Fibroblast of skin of left quadriceps (primary cell): ENCODE measurements at regions not wholly inside any gene's neighbourhood (a gene's known extent, or its start where the extent isn't known, plus 50 kb on each side); places are given as distances from the start of the nearest gene placed in this dataset.
"Not testable (repeated sequence)": the region's sequence is repeated elsewhere in the genome, so short reads cannot be mapped to it uniquely, and the experiment has no call there.

Source experiments
- DNase-seq, 2 experiments: peaks; one replicate each; pipeline ENCODE4 v3.0.0-alpha.2; 2013; ENCODE audit warnings: low read depth in 2 of 2

DNA sequence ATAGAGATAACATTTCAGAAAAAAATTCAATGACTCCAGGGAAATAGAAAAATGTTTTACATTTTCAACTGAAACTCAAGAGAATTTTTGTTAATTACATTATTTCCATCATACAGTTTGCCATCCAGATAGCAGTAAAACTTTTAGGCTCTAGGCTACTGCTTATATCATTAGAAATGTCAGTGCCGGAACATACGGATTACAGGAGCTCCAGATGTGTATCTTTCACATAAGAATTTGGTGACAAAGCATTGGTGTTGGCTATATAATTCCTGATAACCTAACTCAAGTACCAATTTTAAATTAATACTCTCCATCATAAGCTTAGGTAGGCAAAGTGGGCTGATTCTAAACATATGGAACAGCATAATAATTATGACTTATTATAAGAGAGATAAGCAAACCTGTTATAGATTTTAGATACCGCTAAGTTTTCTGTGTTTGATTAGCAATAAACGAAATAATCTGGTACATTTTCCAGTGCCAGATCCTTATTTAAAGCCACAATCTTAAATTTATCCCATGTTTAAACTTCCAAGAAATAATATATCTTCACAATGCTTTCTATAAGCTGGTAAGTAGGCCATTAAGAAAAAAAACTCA, 637.9 kb downstream of the NXPH1 start:
- DNase-seq: no peak

DNA sequence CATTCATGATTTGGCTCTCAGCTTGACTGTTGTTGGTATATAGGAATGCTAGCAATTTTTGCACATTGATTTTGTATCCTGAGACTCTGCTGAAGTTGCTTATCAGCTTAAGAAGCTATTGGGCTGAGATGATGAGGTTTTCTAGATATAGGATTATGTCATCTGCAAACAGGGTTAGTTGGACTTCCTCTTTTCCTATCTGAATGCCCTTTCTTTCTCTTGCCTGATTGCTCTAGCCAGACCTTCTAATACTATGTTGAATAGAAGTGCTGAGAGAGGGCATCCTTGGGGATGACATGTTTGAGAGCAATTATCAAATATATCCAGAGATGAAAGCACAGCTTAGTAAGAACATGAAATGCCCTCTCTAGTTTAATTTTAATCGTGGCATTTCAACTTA, 642.4 kb downstream of the NXPH1 start:
- not testable (repeated sequence) for DNase-seq

DNA sequence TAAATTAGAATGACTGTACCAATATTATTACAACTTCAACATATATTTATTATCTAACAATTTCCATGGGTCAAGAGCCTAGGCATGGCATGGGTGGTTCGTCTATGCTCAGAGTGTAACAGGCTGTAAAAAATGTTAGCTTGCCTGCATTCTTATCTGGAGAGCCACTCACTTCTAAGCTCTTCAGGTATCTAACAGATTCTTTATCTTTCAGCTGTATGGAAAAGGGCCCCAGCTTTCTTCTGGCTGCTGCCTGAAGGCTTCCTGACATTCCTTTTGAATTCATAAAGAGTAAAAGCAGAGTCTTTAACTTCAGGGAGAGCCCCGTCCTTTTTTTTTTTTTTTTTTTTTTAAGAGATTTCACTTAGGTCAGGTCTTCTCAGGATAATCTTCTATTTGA, 648.8 kb downstream of the NXPH1 start:
- no peak for DNase-seq

DNA sequence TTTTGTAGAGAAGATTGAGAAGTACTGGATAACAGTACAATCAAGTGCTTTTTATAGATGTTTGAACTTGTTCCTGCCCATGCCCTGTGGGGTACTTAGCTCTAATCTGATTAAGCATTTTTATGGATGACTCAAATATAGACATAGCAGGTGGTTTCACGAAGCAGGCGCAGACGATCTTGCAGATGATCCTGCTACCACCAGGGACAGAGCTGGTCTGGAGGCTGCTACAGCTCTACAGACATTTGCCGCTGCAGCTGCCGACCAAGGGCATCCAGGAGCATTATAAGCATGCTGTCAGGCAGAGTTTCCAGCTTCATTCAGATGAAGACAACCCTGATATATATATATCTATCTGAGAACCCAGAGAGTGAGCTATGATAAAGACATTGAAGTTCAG, 650.4 kb downstream of the NXPH1 start:
- DNase-seq: no peak

DNA sequence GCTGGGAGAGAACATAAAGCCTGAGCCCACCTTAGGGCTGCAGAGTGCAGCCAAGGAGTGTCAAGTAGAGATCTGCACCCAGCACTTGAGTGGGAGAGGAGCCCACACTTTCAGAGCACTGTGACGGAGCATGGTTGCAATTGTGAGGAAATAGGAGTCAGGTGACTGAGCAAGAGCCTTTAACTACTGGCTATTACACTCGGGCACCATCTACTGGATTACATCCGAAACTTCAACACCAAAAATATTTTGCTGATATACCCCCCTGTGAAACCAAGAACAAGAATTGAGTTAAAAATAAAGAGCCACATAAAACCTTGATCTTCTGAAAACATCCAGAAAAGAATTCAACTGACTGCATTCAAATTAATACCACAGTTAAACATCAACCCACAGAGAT, 657.9 kb downstream of the NXPH1 start:
- DNase-seq: no peak

DNA sequence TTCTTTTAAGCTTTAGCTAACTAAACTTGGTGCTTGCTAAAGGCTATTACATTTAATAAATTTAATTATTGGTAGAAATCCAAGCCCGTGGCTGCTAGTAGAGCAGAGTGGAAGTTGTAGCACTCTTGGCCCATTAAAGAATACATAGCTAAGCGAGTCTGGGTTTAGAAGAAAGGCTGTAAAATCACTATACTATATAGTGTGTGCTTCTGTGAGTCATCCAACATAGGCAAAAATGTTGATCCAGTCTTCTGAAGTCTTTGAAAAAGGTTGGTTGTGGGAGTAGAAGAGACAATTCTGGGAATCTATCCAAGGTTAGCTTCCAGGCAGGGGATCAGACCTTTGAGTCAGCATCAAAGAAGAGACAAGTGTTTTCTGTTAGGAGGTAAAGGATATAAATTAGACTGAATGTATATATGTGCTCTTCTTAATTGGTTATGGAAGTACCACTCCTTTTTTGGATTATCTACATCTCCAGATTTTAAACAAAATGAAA, 664.2 kb downstream of the NXPH1 start:
- DNase-seq: no peak

DNA sequence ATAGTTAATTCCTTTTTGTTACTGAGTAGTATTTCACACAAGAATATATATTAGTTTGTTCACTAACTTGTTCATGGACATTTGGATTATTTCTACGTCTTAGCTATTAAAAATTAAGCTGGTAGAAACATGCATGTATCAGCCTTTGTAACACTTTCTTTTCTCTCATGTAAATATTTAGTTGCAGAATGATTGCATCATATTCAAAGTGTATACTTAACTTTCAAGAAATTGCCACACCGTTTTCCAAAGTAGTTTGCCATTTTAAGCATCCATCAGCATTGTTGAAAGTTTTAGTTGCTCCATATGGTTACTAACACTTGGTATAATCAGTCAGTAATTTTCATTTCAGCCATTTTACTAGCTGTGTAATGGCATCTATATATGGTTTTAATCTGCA, 666.9 kb downstream of the NXPH1 start:
- no peak for DNase-seq

DNA sequence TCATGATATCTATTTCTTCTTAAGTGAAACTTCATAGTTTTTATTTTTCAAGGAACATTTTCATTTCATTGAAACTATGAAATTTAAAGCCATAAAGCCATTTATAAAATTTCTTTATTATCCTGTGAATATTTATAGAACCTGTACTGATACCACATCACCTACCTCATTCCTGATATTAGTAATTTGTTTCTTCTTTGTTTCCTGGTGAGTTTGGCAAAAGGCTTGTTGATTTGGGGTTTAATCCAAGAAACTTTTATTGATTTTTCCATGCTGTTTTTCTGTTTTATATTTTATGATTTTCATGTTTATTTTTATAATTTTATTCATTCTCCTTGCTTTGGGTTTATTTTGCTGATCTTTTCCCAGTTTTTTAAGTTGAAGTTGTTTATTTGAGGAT, 669.4 kb downstream of the NXPH1 start:
- no peak for DNase-seq

DNA sequence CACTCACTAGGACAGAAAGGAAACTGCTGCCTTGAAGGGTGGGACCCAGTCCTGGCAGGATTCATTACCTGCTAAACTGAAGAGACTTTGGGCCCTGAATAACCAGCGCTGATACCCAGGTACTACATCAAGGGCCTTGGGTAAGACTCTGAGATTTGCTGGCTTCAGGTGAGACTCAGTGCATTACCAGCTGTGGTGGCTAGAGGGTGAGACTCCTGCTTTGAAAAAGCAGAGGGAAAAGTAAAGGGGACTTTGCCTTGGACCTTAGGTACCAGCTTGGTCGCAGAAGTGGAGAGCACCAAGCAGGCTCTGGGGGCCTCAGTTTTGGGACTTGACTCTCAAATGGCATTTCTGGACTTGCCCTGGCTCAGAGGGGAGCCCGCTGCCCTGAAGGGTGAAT, 673.3 kb downstream of the NXPH1 start:
- DNase-seq: no peak

DNA sequence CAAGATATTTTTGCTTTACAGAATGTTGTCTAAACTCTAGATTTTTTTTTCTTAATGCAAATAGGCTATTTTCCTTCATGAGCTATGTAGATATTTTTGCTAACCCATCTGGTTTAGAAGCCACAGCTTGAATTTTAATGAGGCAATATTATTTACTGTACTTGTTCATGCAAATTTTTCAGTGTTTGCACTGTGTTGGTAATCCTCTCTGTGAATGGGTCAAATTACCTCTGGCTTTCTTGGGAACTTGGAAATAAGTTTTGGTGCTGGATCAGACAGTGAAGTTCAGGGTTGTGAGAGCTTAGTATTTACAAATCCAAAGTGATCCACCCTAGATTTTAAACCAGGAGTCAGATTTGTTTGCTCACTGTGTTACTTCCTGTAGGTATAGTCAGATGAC, 686.9 kb downstream of the NXPH1 start:
- no peak for DNase-seq

DNA sequence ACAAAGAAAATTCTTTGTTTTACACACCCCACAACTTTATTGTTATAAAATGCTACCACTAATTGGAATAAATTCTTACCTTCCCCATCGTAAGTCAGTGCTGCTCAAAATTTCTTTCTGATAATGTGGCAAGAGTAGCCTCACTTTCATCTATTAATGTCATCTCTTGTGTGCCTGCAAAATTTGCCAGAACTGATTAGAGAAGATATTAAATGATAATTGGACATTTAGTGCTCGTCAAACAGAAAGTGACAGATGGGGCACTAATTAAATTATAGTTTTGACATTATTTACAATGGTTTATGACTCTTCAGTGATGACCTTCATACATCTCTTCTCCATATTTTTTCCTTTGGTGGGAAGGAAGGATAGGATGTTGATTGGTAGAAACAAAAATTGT, 690.9 kb downstream of the NXPH1 start:
- DNase-seq: no peak

DNA sequence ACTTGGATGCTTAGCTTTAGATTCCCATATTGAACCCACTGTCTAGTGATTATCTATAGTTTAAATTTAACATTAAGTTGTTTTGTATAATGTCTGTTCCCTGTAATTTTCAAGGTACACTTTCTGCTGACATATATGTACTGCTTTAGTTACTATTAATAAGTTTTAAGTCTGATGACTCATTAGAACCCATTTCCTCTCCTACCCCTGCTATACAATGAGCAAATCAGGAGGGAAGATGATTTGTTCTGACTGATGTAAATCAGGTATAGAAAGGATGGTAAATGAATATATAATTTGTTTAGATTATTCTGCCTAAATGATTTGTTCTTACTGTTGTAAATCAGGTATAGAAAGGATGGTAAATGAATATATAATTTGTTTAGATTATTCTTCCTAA, 691.8 kb downstream of the NXPH1 start:
- no peak for DNase-seq

DNA sequence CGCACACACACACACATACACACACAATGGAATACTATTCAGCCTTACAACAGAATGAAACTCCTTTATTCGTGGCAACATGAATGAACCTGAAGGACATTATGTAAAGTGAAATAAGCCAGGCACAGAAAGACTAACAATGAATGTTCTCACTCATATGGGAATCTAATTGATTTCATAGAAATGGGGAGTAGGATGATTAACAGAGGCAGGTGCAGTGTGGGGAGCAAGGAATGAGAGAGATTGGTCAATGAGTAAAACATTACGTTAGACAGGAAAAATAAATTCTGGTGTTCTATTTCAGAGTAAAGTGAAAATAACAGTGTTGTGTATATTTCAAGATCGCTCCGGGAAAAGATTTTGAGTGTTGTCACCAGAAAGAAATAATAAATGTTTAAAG, 694.5 kb downstream of the NXPH1 start:
- no peak for DNase-seq

DNA sequence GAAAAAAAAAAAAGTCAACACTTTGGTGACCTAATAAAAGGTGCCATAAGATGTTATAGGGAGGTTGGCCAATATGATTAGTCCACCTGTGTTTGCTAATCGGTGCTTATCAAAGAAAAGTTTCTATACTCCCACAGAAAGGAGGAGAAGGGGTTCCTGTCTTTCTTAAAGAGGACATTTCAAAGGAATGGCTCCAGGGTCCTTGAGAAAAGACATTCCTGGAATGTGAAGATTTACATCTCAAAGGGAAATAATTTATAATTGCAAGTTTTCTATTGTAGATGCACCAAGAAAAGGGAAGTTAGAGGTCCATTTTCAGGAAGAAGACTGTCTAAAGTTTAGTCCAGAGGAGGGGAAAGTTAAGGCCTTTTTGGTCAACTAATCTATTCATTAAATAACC, 715.3 kb downstream of the NXPH1 start:
- DNase-seq: no peak

DNA sequence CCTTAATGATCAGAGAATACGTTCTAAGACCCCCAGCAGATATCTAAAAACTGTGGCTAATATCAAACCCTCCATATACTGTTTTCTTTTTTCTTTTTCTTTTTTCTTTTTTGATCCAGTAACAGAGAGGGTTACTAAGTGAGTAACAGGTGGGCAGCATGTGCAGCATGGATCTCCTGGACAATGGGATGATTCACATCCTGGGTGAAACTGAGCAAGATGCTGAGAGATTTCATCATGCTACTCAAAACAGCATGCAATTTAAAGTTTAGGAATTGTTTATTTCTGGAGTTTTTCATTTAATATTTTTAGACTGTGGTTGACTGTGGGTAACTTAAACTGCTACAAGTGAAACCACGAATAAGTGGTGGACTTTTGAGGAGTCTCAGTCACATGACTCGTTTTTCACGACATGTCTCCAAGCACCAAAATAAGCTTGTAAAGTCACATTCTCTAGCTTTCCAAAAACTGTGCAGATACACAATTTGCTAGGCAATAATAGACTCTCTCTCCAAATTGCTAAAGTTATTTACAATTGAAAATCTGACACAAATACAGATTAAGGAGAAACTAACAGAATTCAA, 716.2 kb downstream of the NXPH1 start:
- no peak for DNase-seq

DNA sequence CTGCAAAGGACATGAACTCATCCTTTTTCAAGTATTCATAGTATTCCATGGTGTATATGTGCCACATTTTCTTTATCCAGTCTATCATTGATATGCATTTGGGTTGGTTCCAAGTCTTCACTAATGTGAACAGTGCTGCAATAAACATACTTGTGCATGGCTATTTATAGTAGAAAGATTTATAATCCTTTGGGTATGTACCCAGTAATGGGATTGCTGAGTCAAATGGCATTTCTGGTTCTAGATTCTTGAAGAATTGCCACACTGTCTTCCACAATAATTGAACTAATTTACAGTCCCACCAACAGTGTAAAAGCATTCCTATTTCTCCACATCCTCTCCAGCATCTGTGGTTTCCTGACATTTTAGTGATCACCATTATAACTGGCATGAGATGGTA, 730.3 kb downstream of the NXPH1 start:
- DNase-seq: not testable (repeated sequence)

DNA sequence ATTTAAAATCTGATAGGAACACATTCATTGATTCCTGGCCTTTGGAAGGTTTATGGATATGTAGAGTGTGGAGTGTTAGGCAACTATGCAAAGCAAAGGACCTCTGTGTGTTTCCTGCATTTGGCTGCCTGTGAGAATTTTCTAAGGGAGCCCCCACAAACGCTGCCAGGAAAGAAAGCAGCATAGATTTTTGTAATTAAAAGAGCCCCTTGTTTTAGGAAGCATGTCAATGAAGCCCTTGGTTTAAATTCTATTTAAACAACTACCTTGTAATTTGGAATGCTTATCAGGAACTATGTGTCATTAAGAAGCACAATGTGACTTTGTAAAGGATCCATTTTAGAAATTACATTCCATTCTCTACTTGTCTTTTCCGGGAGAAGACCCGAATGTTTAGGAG, 742.5 kb downstream of the NXPH1 start:
- DNase-seq: no peak

DNA sequence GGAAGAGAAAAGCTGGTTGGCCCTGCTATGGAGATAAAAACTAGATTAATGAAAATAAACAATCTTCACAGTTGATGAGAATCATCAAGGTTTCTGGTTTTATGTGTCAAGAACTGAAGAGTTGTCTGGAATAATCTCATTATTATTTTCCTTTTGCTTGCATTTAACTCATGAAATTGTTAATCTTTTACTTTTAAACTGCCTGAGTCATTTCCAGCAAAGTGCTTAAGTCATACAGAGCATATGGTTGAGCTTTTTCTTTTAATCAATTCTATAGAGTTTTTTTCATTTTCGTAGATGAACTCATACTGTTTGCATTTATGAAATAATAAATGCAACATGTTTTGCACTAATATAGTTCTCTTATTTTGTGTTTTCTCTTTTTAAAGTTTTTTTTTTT, 747.9 kb downstream of the NXPH1 start:
- DNase-seq: no peak

DNA sequence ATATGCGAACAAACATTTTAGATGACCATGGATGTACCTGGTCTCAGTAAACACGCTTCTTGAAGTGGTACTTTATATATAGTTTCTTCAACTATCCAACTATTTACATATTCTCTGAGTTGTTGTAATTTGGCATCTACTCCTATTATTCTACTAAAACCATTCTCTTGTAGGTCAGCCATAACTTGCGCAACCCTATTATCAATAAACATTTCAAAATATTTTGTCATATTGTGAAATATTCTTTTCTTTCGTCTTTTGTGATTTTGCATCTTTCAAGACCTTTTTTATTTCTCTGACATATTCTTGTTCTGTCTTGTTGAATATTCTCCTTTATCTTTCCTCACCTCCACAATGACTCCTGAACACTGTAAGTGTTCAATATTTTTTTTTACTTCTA, 753.3 kb downstream of the NXPH1 start:
- DNase-seq: no peak

DNA sequence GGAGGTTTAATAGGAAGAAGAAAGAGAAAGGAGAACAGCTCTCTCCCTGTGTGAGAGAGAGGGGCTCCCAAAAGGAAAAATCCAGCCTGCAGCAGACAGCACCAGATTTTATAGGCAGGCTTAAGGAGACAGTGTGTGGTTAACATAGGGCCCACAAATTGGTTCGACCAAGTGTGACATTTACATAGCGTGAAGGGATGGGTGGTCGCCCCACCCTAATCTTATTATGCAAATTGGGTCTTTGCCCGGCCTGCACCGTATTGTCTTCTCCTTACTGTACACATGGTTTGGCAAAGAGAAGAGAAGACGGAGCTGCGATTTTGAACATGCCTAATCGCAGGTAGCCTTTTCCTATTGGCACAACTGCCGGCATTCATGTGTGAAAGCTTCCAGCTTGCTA, 756.3 kb downstream of the NXPH1 start:
- DNase-seq: no peak

DNA sequence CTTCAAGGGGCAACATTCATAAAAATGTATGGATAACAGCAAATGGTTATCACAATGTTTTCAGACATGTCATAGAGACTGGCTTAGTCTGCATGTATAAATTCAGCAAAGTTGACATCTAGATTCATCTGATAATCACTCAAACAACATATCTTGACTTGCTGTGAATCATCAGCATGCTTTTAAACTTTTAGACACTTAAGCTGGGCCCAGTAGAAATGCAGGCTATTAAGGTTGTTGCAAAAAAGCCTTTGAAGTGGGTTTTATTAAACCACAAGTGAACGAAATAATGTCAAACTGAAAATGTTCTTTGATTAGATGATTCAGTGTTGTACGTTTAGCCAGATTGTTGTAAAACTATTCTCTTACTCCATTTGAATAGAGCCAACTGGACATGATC, 759.6 kb downstream of the NXPH1 start:
- peak in 1 of 2 experiments; percentile 2 for DNase-seq

DNA sequence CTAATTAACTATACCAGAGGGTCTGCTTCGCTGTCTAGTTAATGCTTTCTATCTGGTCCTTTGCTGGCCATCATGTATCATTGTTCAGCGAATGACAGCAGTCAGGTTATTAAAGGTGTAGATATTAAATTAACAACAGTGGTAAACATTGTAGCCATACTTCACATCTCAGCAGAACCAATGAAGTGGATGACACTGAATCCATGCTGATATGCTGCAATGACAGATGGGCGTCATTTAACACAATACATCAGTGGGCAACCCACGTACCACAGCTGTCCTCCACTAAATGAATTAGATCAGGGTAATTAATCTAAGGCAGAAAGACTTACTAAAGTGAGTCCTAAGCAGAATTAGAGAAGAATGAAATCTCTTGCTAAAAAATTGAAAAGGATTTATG, 767.2 kb downstream of the NXPH1 start:
- no peak for DNase-seq

DNA sequence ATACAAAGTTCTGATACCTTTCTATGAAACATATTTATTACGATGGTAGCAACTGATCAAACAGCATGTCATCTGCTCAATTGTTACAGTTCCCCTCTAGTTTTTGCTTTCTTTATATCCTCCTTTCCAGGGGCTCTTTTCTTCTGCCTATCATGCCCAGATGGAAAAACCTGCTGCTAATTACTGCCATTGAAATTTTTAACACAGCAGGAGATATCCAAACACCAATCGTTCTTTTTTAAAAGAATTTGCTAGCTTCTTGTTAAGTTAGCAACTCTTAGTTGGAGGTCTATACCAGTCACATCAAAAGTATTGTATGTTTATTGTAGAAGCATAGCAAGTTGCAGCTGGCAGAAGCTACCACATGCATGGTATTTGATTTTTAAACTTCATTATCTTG, 768.5 kb downstream of the NXPH1 start:
- DNase-seq: no peak

DNA sequence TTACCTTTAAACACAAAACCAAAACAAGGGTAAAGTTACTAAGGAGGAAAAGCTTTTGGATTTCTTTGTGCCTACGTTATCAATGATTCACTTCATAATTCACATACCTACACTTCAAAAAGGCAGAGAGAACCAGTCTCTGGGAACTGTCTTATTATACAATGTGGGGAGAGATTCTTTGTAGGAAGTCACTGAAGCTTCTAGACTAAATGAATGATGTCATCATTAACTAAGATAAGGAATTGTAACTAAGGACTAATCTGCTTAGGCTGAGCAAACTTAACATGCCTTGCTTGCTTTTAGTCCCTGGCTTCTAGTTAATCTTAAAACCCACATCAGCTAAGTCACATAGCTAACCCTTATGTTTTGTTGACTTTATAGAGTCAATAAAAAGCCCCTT, 771.2 kb downstream of the NXPH1 start:
- no peak for DNase-seq
